B cell (primary cell): ENCODE measurements at regions not wholly inside any gene's neighbourhood (a gene's known extent, or its start where the extent isn't known, plus 50 kb on each side); places are given as distances from the start of the nearest gene placed in this dataset.

Source experiments
- ATAC-seq: fragments of 200-7000 bp; cut with Tn5 transposase; one replicate; pipeline ENCODE4 v1.10.0; 2021; ENCODE audit warnings: low read depth, mild to moderate bottlenecking, moderate number of reproducible peaks, moderate library complexity
- CTCF ChIA-PET: fragments of 350-600 bp; sonication (Branson Sonifier 250); formaldehyde crosslinking; loops from one replicate; lab custom pipeline; 2021; ENCODE audit warnings: antibody characterized with exemption, inconsistent platforms; lab: Charles Lee
- POLR2A ChIA-PET: fragments of 350-600 bp; sonication (Branson Sonifier 250); formaldehyde crosslinking; loops from one replicate; lab custom pipeline; 2021; ENCODE audit warnings: antibody characterized with exemption; lab: Charles Lee
- DNase-seq: peaks from one replicate; pipeline ENCODE4 v3.0.0; 2013
- H2AFZ ChIP-seq: 2 replicates; pipeline ENCODE4 v1.6.1; 2012; ENCODE audit warnings: mild to moderate bottlenecking, low read depth, low read length; ENCODE audit not compliant: insufficient read depth, poor library complexity, severe bottlenecking
- H3K27ac ChIP-seq, 2 donors: 1 replicate in 1 of 2; 2 replicates in 1 of 2; pipeline ENCODE4 v1.5.1; 2012 to 2013; ENCODE audit warnings: low read length in 2 of 2, mild to moderate bottlenecking in 2 of 2, moderate library complexity in 1 of 2
- H3K27me3 ChIP-seq, 4 experiments: fragments of 200-600 bp in 1 of 4; sonication (generic) in 1 of 4; replicated peaks in 1 of 4; 1 replicate in 2 of 4; 2 replicates in 2 of 4; pipeline versions ENCODE4 v1.6.1 to v1.7.0; 2013 to 2016; ENCODE audit warnings: low read length in 3 of 4, mild to moderate bottlenecking in 2 of 4, mixed read lengths in 1 of 4, moderate library complexity in 1 of 4; ENCODE audit not compliant: insufficient read depth in 4 of 4, control insufficient read depth in 3 of 4; ENCODE audit errors: control extremely low read depth in 1 of 4
- H3K36me3 ChIP-seq, 2 experiments: replicated peaks in 1 of 2; 1 replicate in 1 of 2; 2 replicates in 1 of 2; pipeline versions ENCODE4 v1.6.1 to v1.7.1; 2013; ENCODE audit warnings: low read length in 1 of 2; ENCODE audit not compliant: insufficient read depth in 2 of 2, control insufficient read depth in 1 of 2; ENCODE audit errors: control extremely low read depth in 1 of 2, extremely low read depth in 1 of 2
- H3K4me1 ChIP-seq, 2 donors: fragments of 200-600 bp in 1 of 2; sonication (generic) in 1 of 2; 1 replicate in 1 of 2; 2 replicates in 1 of 2; pipeline versions ENCODE4 v1.5.1 to v1.6.1; 2013 to 2017; ENCODE audit warnings: low read length in 2 of 2; ENCODE audit not compliant: control insufficient read depth in 2 of 2, insufficient read depth in 2 of 2
- H3K4me2 ChIP-seq: replicated peaks from 2 replicates; pipeline ENCODE3; 2012; ENCODE audit warnings: mild to moderate bottlenecking, low read depth, low read length; ENCODE audit not compliant: poor library complexity, severe bottlenecking
- H3K4me3 ChIP-seq, 5 experiments: fragments of 200-600 bp in 1 of 5; sonication (generic) in 1 of 5; 1 replicate in 3 of 5; 2 replicates in 2 of 5; pipeline versions ENCODE4 v1.5.1 to v1.7.0; 2011 to 2016; ENCODE audit warnings: low read length in 4 of 5, mild to moderate bottlenecking in 4 of 5, low read depth in 2 of 5, control low read depth in 1 of 5, moderate library complexity in 1 of 5; ENCODE audit not compliant: insufficient read depth in 1 of 5; ENCODE audit errors: control extremely low read depth in 1 of 5, extremely low read depth in 1 of 5
- H3K79me2 ChIP-seq: fragments of 200-600 bp; sonication (generic); one replicate; pipeline ENCODE4 v1.6.0; 2016; ENCODE audit warnings: low read length; ENCODE audit not compliant: control insufficient read depth, insufficient read depth
- H3K9ac ChIP-seq: fragments of 200-600 bp; sonication (generic); 2 replicates; pipeline ENCODE4 v1.6.1; 2017; ENCODE audit warnings: mild to moderate bottlenecking, low read length, moderate library complexity
- H3K9me3 ChIP-seq, 3 donors: one replicate each; pipeline versions ENCODE4 v1.6.1 to v1.7.1; 2013; ENCODE audit warnings: low read length in 2 of 3; ENCODE audit not compliant: control insufficient read depth in 2 of 3, insufficient read depth in 1 of 3; ENCODE audit errors: control extremely low read depth in 1 of 3
- H4K20me1 ChIP-seq: 2 replicates; pipeline ENCODE4 v1.6.0; 2012; ENCODE audit warnings: mild to moderate bottlenecking, low read length; ENCODE audit not compliant: insufficient read depth, control insufficient read depth, poor library complexity, severe bottlenecking
- H3K27ac Mint-ChIP-seq: one replicate; pipeline ENCODE4 v1.8.0; 2021; ENCODE audit warnings: mixed read lengths
- H3K27me3 Mint-ChIP-seq: one replicate; pipeline ENCODE4 v1.8.0; 2021; ENCODE audit warnings: mixed read lengths
- H3K4me1 Mint-ChIP-seq: one replicate; pipeline ENCODE4 v1.8.0; 2021; ENCODE audit warnings: mixed read lengths
- H3K4me3 Mint-ChIP-seq: one replicate; pipeline ENCODE4 v1.8.0; 2021; ENCODE audit warnings: mixed read lengths
- H3K9me3 Mint-ChIP-seq: one replicate; pipeline ENCODE4 v1.8.0; 2022; ENCODE audit warnings: mixed read lengths; ENCODE audit not compliant: insufficient read depth
- CTCF ChIP-seq: fragments of 200-600 bp; IDR thresholded peaks from one replicate; pipeline ENCODE4 v1.8.0; 2022; ENCODE audit warnings: antibody characterized with exemption, mild to moderate bottlenecking
- EZH2 ChIP-seq: IDR thresholded peaks from 2 replicates; pipeline ENCODE4 v1.6.1; 2012; ENCODE audit warnings: borderline replicate concordance, low read depth, mild to moderate bottlenecking, moderate library complexity, low read length; ENCODE audit not compliant: insufficient read depth, poor library complexity, severe bottlenecking
- WGBS: methylation state at CpG from one replicate; pipeline ENCODE4 v1.1.5; 2013; ENCODE audit warnings: missing lambda C conversion rate; ENCODE audit not compliant: insufficient coverage; 5-methylcytosine and 5-hydroxymethylcytosine counted together
- intact Hi-C: fragments of 100-400 bp; cut with micrococcal nuclease; formaldehyde crosslinking; loops from one replicate; pipeline ENCODE4 v1.10.0; 2022

DNA sequence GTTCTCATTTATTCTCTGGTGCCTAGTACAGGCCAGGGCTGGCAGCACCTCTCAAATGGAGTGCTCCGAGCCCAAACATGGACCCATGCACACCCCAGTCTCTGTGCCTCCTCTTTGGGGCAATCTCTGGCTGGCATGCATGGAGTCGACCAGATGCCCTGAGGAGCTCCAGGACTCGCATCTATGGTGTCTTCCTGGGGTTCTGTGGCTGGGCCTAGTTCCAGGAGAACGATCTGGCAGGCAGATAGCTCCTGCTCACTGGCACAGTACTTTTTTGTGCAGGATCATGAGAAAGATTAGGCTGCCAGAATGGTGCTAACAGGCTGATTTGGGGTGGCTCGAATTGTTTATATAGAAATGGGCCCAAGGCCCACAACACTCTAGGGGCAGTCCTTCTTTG is 72.0 kb upstream of the PJA1 start:
- Histone ChIP-seq H3K4me2 (no peak overlapping the region), H3K4me3 (no peak overlapping the region), H3K4me1 (no peaks in the 10 kb centered on the region), H3K36me3 (no peaks in the 10 kb centered on the region), H3K79me2 (no peaks in the 10 kb centered on the region), H3K9ac (no peak overlapping the region), H3K27ac (no peak overlapping the region), H3K9me3 (no peaks in the 10 kb centered on the region), H3K27me3 (no peaks in the 10 kb centered on the region), H2AFZ (no peak overlapping the region), H4K20me1 (no peaks in the 10 kb centered on the region)
- intact Hi-C loops: no loop called here
- 83% methylated on average over 3 of the region's 5 CpGs for WGBS
- CTCF ChIA-PET: no interaction called here
- H3K4me1 Mint-ChIP-seq: no peaks in the 10 kb centered on the region
- ATAC-seq: no peak
- no peak overlapping the region for H3K4me3 Mint-ChIP-seq
- POLR2A ChIA-PET: no interaction called here
- no peak overlapping the region for H3K27ac Mint-ChIP-seq
- no peaks in the 10 kb centered on the region for H3K9me3 Mint-ChIP-seq
- DNase-seq: no peak
- TF ChIP-seq EZH2 (no peak), CTCF (no peak)
- H3K27me3 Mint-ChIP-seq: no peaks in the 10 kb centered on the region

DNA sequence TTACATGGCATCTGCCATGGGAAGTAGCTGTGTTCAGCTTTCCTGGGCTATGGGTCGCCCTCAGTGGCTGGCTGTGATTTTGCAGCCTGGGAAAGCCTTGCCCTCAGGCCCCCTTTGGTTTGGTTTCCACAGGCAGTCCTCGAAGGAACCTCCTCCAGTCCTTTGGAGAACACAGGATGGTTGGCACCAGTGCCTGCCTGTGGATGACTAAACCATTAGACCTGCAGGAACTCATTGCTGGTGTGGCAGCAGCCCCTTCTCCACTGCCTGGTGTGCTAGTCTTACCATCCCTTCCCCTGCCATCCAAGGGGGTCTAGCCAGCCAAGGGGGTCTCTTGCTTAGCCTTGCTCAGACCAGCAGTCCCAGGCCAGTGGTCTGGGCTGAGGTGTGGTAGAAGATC is 71.4 kb upstream of the PJA1 start:
- no peaks in the 10 kb centered on the region for H3K9me3 ChIP-seq
- no peaks in the 10 kb centered on the region for H3K79me2 ChIP-seq
- no peak overlapping the region for H3K9ac ChIP-seq
- Mint-ChIP-seq H3K27me3 (no peaks in the 10 kb centered on the region), H3K4me3 (no peak overlapping the region), H3K4me1 (no peaks in the 10 kb centered on the region), H3K27ac (no peak overlapping the region), H3K9me3 (no peaks in the 10 kb centered on the region)
- WGBS: 80% methylated on average over 1 of the region's 2 CpGs
- ATAC-seq: no peak
- ChIA-PET CTCF (no interaction called here), POLR2A (no interaction called here)
- H3K4me1 ChIP-seq: no peaks in the 10 kb centered on the region
- intact Hi-C loops: no loop called here
- no peaks in the 10 kb centered on the region for H4K20me1 ChIP-seq
- no peak for DNase-seq
- H2AFZ ChIP-seq: no peak overlapping the region
- H3K36me3 ChIP-seq: no peaks in the 10 kb centered on the region
- H3K4me2 ChIP-seq: no peak overlapping the region
- H3K4me3 ChIP-seq: no peak overlapping the region
- no peak overlapping the region for H3K27ac ChIP-seq
- no peaks in the 10 kb centered on the region for H3K27me3 ChIP-seq
- TF ChIP-seq CTCF (no peak), EZH2 (no peak)
